SK-N-SH (cell line): ENCODE measurements at regions not wholly inside any gene's neighbourhood (a gene's known extent, or its start where the extent isn't known, plus 50 kb on each side); places are given as distances from the start of the nearest gene placed in this dataset.

Experiments
- CTCF ChIA-PET: fragments of 300-600, 350-600 bp; formaldehyde crosslinking; extraction: SDS; loops from one replicate; lab custom pipeline; 2021; lab: Yijun Ruan, JAX
- POLR2A ChIA-PET: fragments of 350-600 bp; sonication (Branson Sonifier 250); formaldehyde crosslinking; extraction: SDS; loops from one replicate; lab custom pipeline; 2020; ENCODE audit warnings: antibody characterized with exemption, inconsistent platforms; lab: Yijun Ruan, JAX
- DNase-seq: peaks from one replicate; pipeline ENCODE4 v3.0.0; 2012
- H2AFZ ChIP-seq: fragments of 200-600 bp; sonication (generic); 2 replicates; pipeline ENCODE4 v1.8.1; 2016; ENCODE audit warnings: antibody characterized with exemption, mild to moderate bottlenecking, low read depth
- H3F3A ChIP-seq: fragments of 200-600 bp; sonication (generic); replicated peaks from 2 replicates; pipeline ENCODE3; 2016; ENCODE audit warnings: antibody characterized with exemption, mild to moderate bottlenecking; ENCODE audit not compliant: insufficient read depth
- H3K27ac ChIP-seq, 2 experiments: fragments of 200-500 bp in 1 of 2; fragments of 200-600 bp in 1 of 2; sonication (Bioruptor generic) in 1 of 2; sonication (generic), shearing (Covaris generic) in 1 of 2; 2 replicates each; pipeline versions ENCODE4 v1.5.1 to v1.6.1; 2014 to 2016; ENCODE audit warnings: low read depth in 2 of 2, inconsistent platforms in 1 of 2, low read length in 1 of 2, mild to moderate bottlenecking in 1 of 2, mixed read lengths in 1 of 2
- H3K27me3 ChIP-seq: fragments of 200-600 bp; sonication (generic), shearing (Covaris generic); 2 replicates; pipeline ENCODE4 v1.6.1; 2016; ENCODE audit warnings: mixed run types; ENCODE audit not compliant: insufficient read depth
- H3K36me3 ChIP-seq, 2 experiments: fragments of 200-500 bp in 1 of 2; fragments of 200-600 bp in 1 of 2; sonication (Bioruptor generic) in 1 of 2; sonication (generic) in 1 of 2; replicated peaks in 1 of 2; 2 replicates each; pipeline versions ENCODE3 to v1.5.1; 2014 to 2016; ENCODE audit warnings: low read length in 1 of 2, mild to moderate bottlenecking in 1 of 2; ENCODE audit not compliant: insufficient read depth in 2 of 2, control insufficient read depth in 1 of 2
- H3K4me1 ChIP-seq, 2 experiments: fragments of 200-500 bp in 1 of 2; fragments of 200-600 bp in 1 of 2; sonication (Bioruptor generic) in 1 of 2; sonication (generic), shearing (Covaris generic) in 1 of 2; 2 replicates each; pipeline versions ENCODE4 v1.5.1 to v1.6.1; 2014 to 2016; ENCODE audit warnings: low read depth in 1 of 2, low read length in 1 of 2, mixed run types in 1 of 2; ENCODE audit not compliant: insufficient read depth in 2 of 2, control insufficient read depth in 1 of 2
- H3K4me2 ChIP-seq: fragments of 200-600 bp; sonication (generic), shearing (Covaris generic); 2 replicates; pipeline ENCODE4 v1.6.1; 2017; ENCODE audit warnings: mixed run types
- H3K4me3 ChIP-seq, 2 experiments: fragments of 200-500 bp in 1 of 2; fragments of 200-600 bp in 1 of 2; sonication (Bioruptor generic) in 1 of 2; sonication (generic), shearing (Covaris generic) in 1 of 2; 2 replicates each; pipeline versions ENCODE4 v1.5.1 to v1.8.1; 2014 to 2016; ENCODE audit warnings: low read depth in 2 of 2, inconsistent platforms in 1 of 2, low read length in 1 of 2, mild to moderate bottlenecking in 1 of 2, mixed read lengths in 1 of 2, moderate library complexity in 1 of 2
- H3K79me2 ChIP-seq: fragments of 200-600 bp; sonication (generic); 2 replicates; pipeline ENCODE4 v1.8.1; 2017; ENCODE audit warnings: mild to moderate bottlenecking; ENCODE audit not compliant: insufficient read depth
- H3K9ac ChIP-seq: fragments of 200-600 bp; sonication (generic); 2 replicates; pipeline ENCODE4 v1.6.1; 2017; ENCODE audit warnings: mixed run types
- H3K9me2 ChIP-seq: fragments of 200-600 bp; sonication (generic); 2 replicates; pipeline ENCODE4 v1.6.1; 2017; ENCODE audit warnings: mixed run types
- H3K9me3 ChIP-seq: fragments of 200-600 bp; sonication (generic); 2 replicates; pipeline ENCODE4 v1.6.1; 2017; ENCODE audit warnings: mixed run types, mild to moderate bottlenecking, moderate library complexity
- H4K20me1 ChIP-seq: fragments of 200-600 bp; sonication (generic); 2 replicates; pipeline ENCODE4 v1.6.1; 2017; ENCODE audit warnings: mild to moderate bottlenecking, mixed run types; ENCODE audit not compliant: insufficient read depth
- ELF1 ChIP-seq: IDR thresholded peaks from 2 replicates; pipeline ENCODE4 v1.4.0; 2012
- FOSL2 ChIP-seq: IDR thresholded peaks from 2 replicates; pipeline ENCODE4 v1.4.0; 2012; ENCODE audit warnings: low read depth, mild to moderate bottlenecking, moderate library complexity, borderline replicate concordance
- FOXM1 ChIP-seq: IDR thresholded peaks from 2 replicates; pipeline ENCODE4 v1.4.0; 2012; ENCODE audit warnings: low read depth, mild to moderate bottlenecking
- GABPA ChIP-seq: IDR thresholded peaks from 2 replicates; pipeline ENCODE4 v1.4.0; 2012; ENCODE audit warnings: low read depth, mild to moderate bottlenecking
- JUND ChIP-seq: IDR thresholded peaks from 2 replicates; pipeline ENCODE4 v1.4.0; 2012
- MEF2A ChIP-seq: IDR thresholded peaks from 2 replicates; pipeline ENCODE4 v1.4.0; 2012; ENCODE audit warnings: low read depth, borderline replicate concordance
- MXI1 ChIP-seq: IDR thresholded peaks from 2 replicates; pipeline ENCODE4 v1.6.1; 2012; ENCODE audit warnings: mild to moderate bottlenecking, low read depth, low read length, improper control_type of control experiment
- NRF1 ChIP-seq: IDR thresholded peaks from 2 replicates; pipeline ENCODE4 v1.6.1; 2012; ENCODE audit warnings: low read depth, mild to moderate bottlenecking, low read length
- PBX3 ChIP-seq: IDR thresholded peaks from 2 replicates; pipeline ENCODE4; 2012
- RAD21 ChIP-seq: IDR thresholded peaks from 2 replicates; pipeline ENCODE4 v1.6.1; 2012; ENCODE audit warnings: mild to moderate bottlenecking, low read length
- RFX5 ChIP-seq: IDR thresholded peaks from 2 replicates; pipeline ENCODE4 v1.6.1; 2012; ENCODE audit warnings: mild to moderate bottlenecking, improper control_type of control experiment, low read length
- RXRA ChIP-seq: IDR thresholded peaks from 2 replicates; pipeline ENCODE4 v1.4.0; 2012; ENCODE audit warnings: low read depth, mild to moderate bottlenecking, borderline replicate concordance
- SMC3 ChIP-seq: IDR thresholded peaks from 2 replicates; pipeline ENCODE4 v1.6.1; 2012; ENCODE audit warnings: low read depth, low read length, improper control_type of control experiment
- TAF1 ChIP-seq: IDR thresholded peaks from 2 replicates; pipeline ENCODE4 v1.6.1; 2012; ENCODE audit warnings: low read depth, mild to moderate bottlenecking, low read length, moderate library complexity, borderline replicate concordance
- TEAD4 ChIP-seq: IDR thresholded peaks from 2 replicates; pipeline ENCODE4 v1.4.0; 2012; ENCODE audit warnings: mild to moderate bottlenecking, borderline replicate concordance; ENCODE audit not compliant: insufficient read depth
- WGBS: methylation state at CpG from one replicate; pipeline ENCODE4 v1.1.6; 2017; ENCODE audit warnings: low lambda C conversion rate; 5-methylcytosine and 5-hydroxymethylcytosine counted together
- TF ChIP-seq, protein P1 (sequence below): fragments of 150-350 bp; IDR thresholded peaks from 2 replicates; pipeline ENCODE4 v1.6.1; 2017; ENCODE audit warnings: antibody characterized with exemption, low read length, low read depth, borderline replicate concordance
- TF ChIP-seq, protein P2 (sequence below): IDR thresholded peaks from 2 replicates; pipeline ENCODE4 v1.4.0; 2012; ENCODE audit warnings: low read depth, borderline replicate concordance
- TF ChIP-seq, protein P3 (sequence below): IDR thresholded peaks from 2 replicates; pipeline ENCODE4 v1.4.0; 2012; ENCODE audit warnings: low read depth, borderline replicate concordance
- TF ChIP-seq, protein P4 (sequence below): IDR thresholded peaks from 2 replicates; pipeline ENCODE4 v1.4.0; 2012; ENCODE audit warnings: low read depth

DNA sequence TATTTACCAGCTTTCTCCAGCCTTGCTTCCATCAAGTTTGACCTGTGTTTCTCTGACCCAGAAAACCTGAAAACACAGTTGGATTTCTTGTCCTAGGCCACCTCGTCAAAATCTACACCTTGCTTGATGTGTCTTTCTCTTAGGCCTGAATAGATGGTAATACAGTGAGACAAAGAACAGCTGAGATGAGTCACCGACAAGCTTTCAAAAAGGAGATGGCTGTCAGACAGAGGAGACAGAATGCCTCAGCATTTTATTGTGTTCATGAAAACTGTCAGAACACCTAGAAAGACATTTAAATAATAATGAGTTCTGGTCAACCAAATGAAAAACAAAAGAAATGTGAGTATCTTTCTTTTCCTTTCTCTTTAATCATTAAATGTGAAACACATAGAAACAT is 119.7 kb upstream of the SORCS1 start:
- H3K27ac ChIP-seq, result no peak overlapping the region
- no peak overlapping the region for H2AFZ ChIP-seq
- no peak overlapping the region for H3K9ac ChIP-seq
- H3K79me2 ChIP-seq, result no peaks in the 10 kb centered on the region
- H3K4me2 ChIP-seq, result no peak overlapping the region
- CTCF ChIA-PET, result no interaction called here
- WGBS, result 54% methylated on average over 2 of the region's 2 CpGs
- H3K9me2 ChIP-seq, result no peaks in the 10 kb centered on the region
- no peaks in the 10 kb centered on the region for H3F3A ChIP-seq
- H3K4me3 ChIP-seq, result no peak overlapping the region
- no peaks in the 10 kb centered on the region for H3K9me3 ChIP-seq
- H3K36me3 ChIP-seq, result no peaks in the 10 kb centered on the region
- H3K27me3 ChIP-seq, result no peaks in the 10 kb centered on the region
- no peak for DNase-seq
- no peaks in the 10 kb centered on the region for H4K20me1 ChIP-seq
- TF ChIP-seq, protein P1, sequence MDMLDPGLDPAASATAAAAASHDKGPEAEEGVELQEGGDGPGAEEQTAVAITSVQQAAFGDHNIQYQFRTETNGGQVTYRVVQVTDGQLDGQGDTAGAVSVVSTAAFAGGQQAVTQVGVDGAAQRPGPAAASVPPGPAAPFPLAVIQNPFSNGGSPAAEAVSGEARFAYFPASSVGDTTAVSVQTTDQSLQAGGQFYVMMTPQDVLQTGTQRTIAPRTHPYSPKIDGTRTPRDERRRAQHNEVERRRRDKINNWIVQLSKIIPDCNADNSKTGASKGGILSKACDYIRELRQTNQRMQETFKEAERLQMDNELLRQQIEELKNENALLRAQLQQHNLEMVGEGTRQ, result no peak
- TF ChIP-seq SMC3 (no peak), FOXM1 (no peak), FOSL2 (no peak), MEF2A (no peak), PBX3 (no peak), GABPA (no peak), TAF1 (no peak), ELF1 (no peak), MXI1 (no peak), RAD21 (no peak), JUND (no peak), RXRA (no peak), NRF1 (no peak), RFX5 (no peak), TEAD4 (no peak)
- TF ChIP-seq, protein P2, sequence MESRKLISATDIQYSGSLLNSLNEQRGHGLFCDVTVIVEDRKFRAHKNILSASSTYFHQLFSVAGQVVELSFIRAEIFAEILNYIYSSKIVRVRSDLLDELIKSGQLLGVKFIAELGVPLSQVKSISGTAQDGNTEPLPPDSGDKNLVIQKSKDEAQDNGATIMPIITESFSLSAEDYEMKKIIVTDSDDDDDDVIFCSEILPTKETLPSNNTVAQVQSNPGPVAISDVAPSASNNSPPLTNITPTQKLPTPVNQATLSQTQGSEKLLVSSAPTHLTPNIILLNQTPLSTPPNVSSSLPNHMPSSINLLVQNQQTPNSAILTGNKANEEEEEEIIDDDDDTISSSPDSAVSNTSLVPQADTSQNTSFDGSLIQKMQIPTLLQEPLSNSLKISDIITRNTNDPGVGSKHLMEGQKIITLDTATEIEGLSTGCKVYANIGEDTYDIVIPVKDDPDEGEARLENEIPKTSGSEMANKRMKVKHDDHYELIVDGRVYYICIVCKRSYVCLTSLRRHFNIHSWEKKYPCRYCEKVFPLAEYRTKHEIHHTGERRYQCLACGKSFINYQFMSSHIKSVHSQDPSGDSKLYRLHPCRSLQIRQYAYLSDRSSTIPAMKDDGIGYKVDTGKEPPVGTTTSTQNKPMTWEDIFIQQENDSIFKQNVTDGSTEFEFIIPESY, result no peak
- TF ChIP-seq, protein P3, sequence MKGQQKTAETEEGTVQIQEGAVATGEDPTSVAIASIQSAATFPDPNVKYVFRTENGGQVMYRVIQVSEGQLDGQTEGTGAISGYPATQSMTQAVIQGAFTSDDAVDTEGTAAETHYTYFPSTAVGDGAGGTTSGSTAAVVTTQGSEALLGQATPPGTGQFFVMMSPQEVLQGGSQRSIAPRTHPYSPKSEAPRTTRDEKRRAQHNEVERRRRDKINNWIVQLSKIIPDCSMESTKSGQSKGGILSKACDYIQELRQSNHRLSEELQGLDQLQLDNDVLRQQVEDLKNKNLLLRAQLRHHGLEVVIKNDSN, result no peak
- TF ChIP-seq, protein P4, sequence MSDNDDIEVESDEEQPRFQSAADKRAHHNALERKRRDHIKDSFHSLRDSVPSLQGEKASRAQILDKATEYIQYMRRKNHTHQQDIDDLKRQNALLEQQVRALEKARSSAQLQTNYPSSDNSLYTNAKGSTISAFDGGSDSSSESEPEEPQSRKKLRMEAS, result no peak
- TF ChIP-seq, all 33 proteins: peak for 0
- H3K4me1 ChIP-seq, result no peaks in the 10 kb centered on the region
- POLR2A ChIA-PET, result no interaction called here
